IMR-90 (cell line): ENCODE measurements at regions not wholly inside any gene's neighbourhood (a gene's known extent, or its start where the extent isn't known, plus 50 kb on each side); places are given as distances from the start of the nearest gene placed in this dataset.

Experiments used
- ATAC-seq: fragments of 200-7000 bp; cut with Tn5 transposase; 2 replicates; pipeline ENCODE4 v1.9.1; 2020; ENCODE audit warnings: low read depth, mild to moderate bottlenecking, moderate library complexity
- BruUV-seq: library from RNA; stranded (reverse); fragments of 400-500 nt; replicated peaks from 2 replicates; lab custom pipeline; 2021; lab: Mats Ljungman, UMichigan
- CTCF ChIA-PET: fragments of 300-600 bp; formaldehyde crosslinking; extraction: SDS; loops from one replicate; lab custom pipeline; 2021; ENCODE audit warnings: antibody characterized with exemption; lab: Yijun Ruan, JAX
- POLR2A ChIA-PET: fragments of 300-600 bp; sonication (Branson Sonifier 250); formaldehyde crosslinking; loops from one replicate; lab custom pipeline; 2022; ENCODE audit warnings: antibody characterized with exemption; ENCODE audit not compliant: unreplicated experiment; lab: Charles Lee
- DNase-seq: peaks from one replicate; pipeline ENCODE4 v3.0.0; 2013
- H2AFZ ChIP-seq: replicated peaks from 2 replicates; pipeline ENCODE3; 2013; ENCODE audit warnings: low read length, mild to moderate bottlenecking; ENCODE audit not compliant: poor library complexity
- H2AK5ac ChIP-seq: 2 replicates; pipeline ENCODE4 v1.6.1; 2013; ENCODE audit warnings: low read depth, low read length, inconsistent platforms
- H2AK9ac ChIP-seq: replicated peaks from 2 replicates; pipeline ENCODE3; 2013; ENCODE audit warnings: mild to moderate bottlenecking, low read depth, low read length, moderate library complexity; ENCODE audit not compliant: poor library complexity
- H2BK120ac ChIP-seq: 2 replicates; pipeline ENCODE4 v1.6.1; 2013; ENCODE audit warnings: low read depth, low read length, inconsistent platforms
- H2BK15ac ChIP-seq: 3 replicates; pipeline ENCODE4 v1.6.1; 2013; ENCODE audit warnings: low read depth, low read length, inconsistent platforms
- H2BK20ac ChIP-seq: 2 replicates; pipeline ENCODE4 v1.6.1; 2013; ENCODE audit warnings: low read depth, mild to moderate bottlenecking, inconsistent platforms, low read length, moderate library complexity
- H2BK5ac ChIP-seq: 2 replicates; pipeline ENCODE4 v1.6.1; 2013; ENCODE audit warnings: mild to moderate bottlenecking, low read depth, low read length, inconsistent platforms; ENCODE audit not compliant: poor library complexity, severe bottlenecking
- H3K14ac ChIP-seq: replicated peaks from 2 replicates; pipeline ENCODE4 v1.6.1; 2013; ENCODE audit warnings: low read depth, low read length, inconsistent platforms
- H3K18ac ChIP-seq: 2 replicates; pipeline ENCODE4 v1.6.1; 2013; ENCODE audit warnings: low read depth, low read length, control low read depth
- H3K23ac ChIP-seq: 2 replicates; pipeline ENCODE4 v1.6.1; 2013; ENCODE audit warnings: low read depth, low read length, inconsistent platforms
- H3K27ac ChIP-seq: 2 replicates; pipeline ENCODE4 v1.5.1; 2013; ENCODE audit warnings: mild to moderate bottlenecking, control low read depth, low read length; ENCODE audit not compliant: insufficient read depth
- H3K27me3 ChIP-seq: 2 replicates; pipeline ENCODE4 v1.6.1; 2013; ENCODE audit warnings: low read length; ENCODE audit not compliant: control insufficient read depth, insufficient read depth
- H3K36me3 ChIP-seq: 2 replicates; pipeline ENCODE4 v1.6.1; 2013; ENCODE audit warnings: low read length, mixed read lengths; ENCODE audit not compliant: control insufficient read depth, insufficient read depth
- H3K4ac ChIP-seq: 2 replicates; pipeline ENCODE4 v1.6.1; 2013; ENCODE audit warnings: low read depth, low read length, inconsistent platforms
- H3K4me1 ChIP-seq: 2 replicates; pipeline ENCODE4 v1.6.1; 2013; ENCODE audit warnings: low read length, mixed read lengths; ENCODE audit not compliant: control insufficient read depth, insufficient read depth
- H3K4me2 ChIP-seq: 2 replicates; pipeline ENCODE4 v1.6.1; 2013; ENCODE audit warnings: low read depth, mild to moderate bottlenecking, control low read depth, low read length, moderate library complexity
- H3K4me3 ChIP-seq: 2 replicates; pipeline ENCODE4 v1.5.1; 2013; ENCODE audit warnings: low read depth, mild to moderate bottlenecking, control low read depth, low read length, moderate library complexity; ENCODE audit not compliant: insufficient read depth
- H3K56ac ChIP-seq: 2 replicates; pipeline ENCODE4 v1.6.1; 2013; ENCODE audit warnings: low read length, inconsistent platforms; ENCODE audit not compliant: insufficient read depth; ENCODE audit errors: extremely low read depth
- H3K79me1 ChIP-seq, 2 experiments: 2 replicates each; pipeline ENCODE4 v1.6.1; 2013; ENCODE audit warnings: low read length in 2 of 2, inconsistent platforms in 1 of 2, low read depth in 1 of 2
- H3K9ac ChIP-seq: 2 replicates; pipeline ENCODE4 v1.6.1; 2013; ENCODE audit warnings: low read depth, low read length, control low read depth
- H3K9me1 ChIP-seq: 2 replicates; pipeline ENCODE4 v1.6.1; 2013; ENCODE audit warnings: low read length, inconsistent platforms; ENCODE audit not compliant: insufficient read depth
- H3K9me3 ChIP-seq: 2 replicates; pipeline ENCODE4 v1.6.1; 2013; ENCODE audit warnings: low read length; ENCODE audit not compliant: control insufficient read depth, insufficient read depth
- H4K20me1 ChIP-seq: 2 replicates; pipeline ENCODE4 v1.6.1; 2013; ENCODE audit warnings: low read length, inconsistent platforms; ENCODE audit not compliant: insufficient read depth
- H4K5ac ChIP-seq: 2 replicates; pipeline ENCODE4 v1.6.1; 2013; ENCODE audit warnings: mild to moderate bottlenecking, low read depth, low read length, control low read depth
- H4K8ac ChIP-seq, 2 experiments: 2 replicates each; pipeline ENCODE4 v1.6.1; 2013; ENCODE audit warnings: low read depth in 2 of 2, low read length in 2 of 2, control low read depth in 1 of 2, inconsistent platforms in 1 of 2
- H4K91ac ChIP-seq: 2 replicates; pipeline ENCODE4 v1.6.1; 2013; ENCODE audit warnings: low read depth, low read length, inconsistent platforms; ENCODE audit not compliant: insufficient read depth
- BHLHE40 ChIP-seq: fragments of 150-350 bp; IDR thresholded peaks from 2 replicates; pipeline ENCODE4 v1.6.1; 2016; ENCODE audit warnings: mild to moderate bottlenecking, low read depth, low read length
- CEBPB ChIP-seq: IDR thresholded peaks from 2 replicates; pipeline ENCODE4 v1.6.1; 2012; ENCODE audit warnings: low read depth, low read length, improper control_type of control experiment
- CHD1 ChIP-seq: IDR thresholded peaks from 2 replicates; pipeline ENCODE4 v1.6.1; 2012; ENCODE audit warnings: low read depth, low read length, improper control_type of control experiment
- FOS ChIP-seq: fragments of 150-350 bp; IDR thresholded peaks from 2 replicates; pipeline ENCODE4 v1.6.1; 2016; ENCODE audit warnings: low read depth, low read length
- MAFK ChIP-seq: IDR thresholded peaks from 2 replicates; pipeline ENCODE4 v1.6.1; 2012; ENCODE audit warnings: low read depth, low read length, improper control_type of control experiment
- MAZ ChIP-seq: IDR thresholded peaks from 2 replicates; pipeline ENCODE4 v1.6.1; 2012; ENCODE audit warnings: low read depth, mild to moderate bottlenecking, low read length, improper control_type of control experiment, moderate library complexity, borderline replicate concordance
- MXI1 ChIP-seq: IDR thresholded peaks from 2 replicates; pipeline ENCODE4 v1.6.1; 2012; ENCODE audit warnings: low read depth, mild to moderate bottlenecking, low read length, moderate library complexity, borderline replicate concordance
- NFE2L2 ChIP-seq: fragments of 150-350 bp; IDR thresholded peaks from 2 replicates; pipeline ENCODE4 v1.6.1; 2016; ENCODE audit warnings: low read depth, mild to moderate bottlenecking, low read length
- POLR2A ChIP-seq: IDR thresholded peaks from 2 replicates; pipeline ENCODE4 v1.6.1; 2012; ENCODE audit warnings: mild to moderate bottlenecking, low read depth, low read length
- RAD21 ChIP-seq: IDR thresholded peaks from 2 replicates; pipeline ENCODE4 v1.6.1; 2012; ENCODE audit warnings: low read length, improper control_type of control experiment
- RCOR1 ChIP-seq: IDR thresholded peaks from 2 replicates; pipeline ENCODE4 v1.6.1; 2012; ENCODE audit warnings: mild to moderate bottlenecking, low read length, improper control_type of control experiment; ENCODE audit not compliant: insufficient replicate concordance
- RFX5 ChIP-seq: IDR thresholded peaks from 2 replicates; pipeline ENCODE4 v1.8.0; 2012; ENCODE audit warnings: low read depth, mild to moderate bottlenecking, low read length, moderate library complexity
- SMC3 ChIP-seq: fragments of 150-350 bp; IDR thresholded peaks from 2 replicates; pipeline ENCODE4 v1.6.1; 2016; ENCODE audit warnings: low read depth, mild to moderate bottlenecking, antibody characterized with exemption, low read length, moderate library complexity
- USF2 ChIP-seq: fragments of 150-350 bp; IDR thresholded peaks from 2 replicates; pipeline ENCODE4 v1.6.1; 2017; ENCODE audit warnings: mild to moderate bottlenecking, antibody characterized with exemption, low read length, low read depth
- WGBS, 2 experiments: methylation state at CpG; one replicate each; pipeline versions ENCODE4 v1.1.5 to v1.1.7; 2013; ENCODE audit warnings: missing lambda C conversion rate in 2 of 2; ENCODE audit not compliant: insufficient read length in 1 of 2; ENCODE audit errors: extremely low coverage in 2 of 2; 5-methylcytosine and 5-hydroxymethylcytosine counted together
- dilution Hi-C: fragments of 300-500 bp; cut with HindIII; formaldehyde crosslinking; loops from one replicate; pipeline ENCODE4 v1.14.3; 2018; ENCODE audit warnings: low sequenced_read_pairs; ENCODE audit not compliant: unreplicated experiment
- in situ Hi-C: fragments of 300-500 bp; cut with MboI; formaldehyde crosslinking; loops from 3 replicates; pipeline ENCODE4 v1.14.3; 2019; ENCODE audit warnings: low sequenced_read_pairs, inconsistent platforms, mixed read lengths
- intact Hi-C: fragments of 100-400 bp; cut with micrococcal nuclease; formaldehyde crosslinking; loops from 2 replicates; pipeline ENCODE4 v1.10.0; 2022
- TF ChIP-seq, protein P1 (sequence below): conservative IDR thresholded peaks from 2 replicates; pipeline ENCODE4 v1.5.1; 2012; ENCODE audit warnings: mild to moderate bottlenecking, low read depth, low read length, improper control_type of control experiment
- TF ChIP-seq, protein P2 (sequence below): fragments of 150-350 bp; IDR thresholded peaks from 2 replicates; pipeline ENCODE4 v1.6.1; 2016; ENCODE audit warnings: low read depth, mild to moderate bottlenecking, low read length, moderate library complexity, borderline replicate concordance

DNA sequence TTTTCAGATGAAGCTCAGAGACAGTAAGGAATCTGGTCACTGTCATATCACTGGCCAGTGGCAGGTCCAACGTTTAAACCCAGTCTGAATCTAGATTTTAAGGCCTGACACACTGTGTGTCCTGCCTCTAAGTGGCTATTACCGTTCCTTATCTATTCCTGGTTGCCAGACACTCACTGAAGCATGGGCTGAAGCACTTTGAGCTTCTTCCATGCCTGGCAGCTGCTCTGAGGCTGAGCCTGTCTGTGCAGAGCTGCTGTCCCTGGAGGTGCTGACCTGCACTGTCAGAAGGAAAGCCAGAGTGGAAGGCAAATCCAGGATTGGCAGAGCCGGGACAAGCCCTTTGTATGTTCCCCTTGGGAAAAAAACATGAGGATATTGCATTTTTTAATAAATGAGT, 109.2 kb upstream of the SLC7A1 start:
- Histone ChIP-seq H3K23ac (no peak overlapping the region), H3K36me3 (no peaks in the 10 kb centered on the region), H4K5ac (no peak overlapping the region), H3K9me3 (no peaks in the 10 kb centered on the region), H4K91ac (no peak overlapping the region), H2BK20ac (no peak overlapping the region), H2BK15ac (no peak overlapping the region), H2BK5ac (no peak overlapping the region), H3K14ac (no peak overlapping the region), H2BK120ac (no peak overlapping the region), H3K4ac (no peak overlapping the region), H3K4me3 (no peak overlapping the region), H3K56ac (no peak overlapping the region), H3K4me1 (no peaks in the 10 kb centered on the region), H3K4me2 (no peak overlapping the region), H3K27me3 (peaks cover 8% of the 10 kb centered on the region), H4K20me1 (0 out of 2 replicates have a peak, but pooled peaks cover 3% of the 10 kb centered on the region), H3K27ac (no peak overlapping the region), H2AK5ac (no peak overlapping the region), H3K9ac (no peak overlapping the region), H3K9me1 (0 out of 2 replicates have a peak, but pooled peaks cover 4% of the 10 kb centered on the region), H3K79me1 (no peaks in the 10 kb centered on the region), H2AFZ (no peak overlapping the region), H4K8ac (no peak overlapping the region), H2AK9ac (no peak overlapping the region), H3K18ac (no peak overlapping the region)
- ChIA-PET CTCF (interaction anchor here (2.8 kb wide), 1 partner anchor 196 kb away, joined by 11 read pairs; no protein-coding TSS in a partner anchor), POLR2A (no interaction called here)
- BruUV-seq, result no TSS peak
- TF ChIP-seq RCOR1, result no peak
- TF ChIP-seq RFX5, result no peak
- TF ChIP-seq MAFK, result no peak
- TF ChIP-seq MXI1, result no peak
- no peak for TF ChIP-seq FOS
- TF ChIP-seq CHD1, result no peak
- no peak for TF ChIP-seq BHLHE40
- TF ChIP-seq RAD21, result no peak
- TF ChIP-seq, protein P1, sequence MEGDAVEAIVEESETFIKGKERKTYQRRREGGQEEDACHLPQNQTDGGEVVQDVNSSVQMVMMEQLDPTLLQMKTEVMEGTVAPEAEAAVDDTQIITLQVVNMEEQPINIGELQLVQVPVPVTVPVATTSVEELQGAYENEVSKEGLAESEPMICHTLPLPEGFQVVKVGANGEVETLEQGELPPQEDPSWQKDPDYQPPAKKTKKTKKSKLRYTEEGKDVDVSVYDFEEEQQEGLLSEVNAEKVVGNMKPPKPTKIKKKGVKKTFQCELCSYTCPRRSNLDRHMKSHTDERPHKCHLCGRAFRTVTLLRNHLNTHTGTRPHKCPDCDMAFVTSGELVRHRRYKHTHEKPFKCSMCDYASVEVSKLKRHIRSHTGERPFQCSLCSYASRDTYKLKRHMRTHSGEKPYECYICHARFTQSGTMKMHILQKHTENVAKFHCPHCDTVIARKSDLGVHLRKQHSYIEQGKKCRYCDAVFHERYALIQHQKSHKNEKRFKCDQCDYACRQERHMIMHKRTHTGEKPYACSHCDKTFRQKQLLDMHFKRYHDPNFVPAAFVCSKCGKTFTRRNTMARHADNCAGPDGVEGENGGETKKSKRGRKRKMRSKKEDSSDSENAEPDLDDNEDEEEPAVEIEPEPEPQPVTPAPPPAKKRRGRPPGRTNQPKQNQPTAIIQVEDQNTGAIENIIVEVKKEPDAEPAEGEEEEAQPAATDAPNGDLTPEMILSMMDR, result no peak
- TF ChIP-seq USF2, result no peak
- TF ChIP-seq POLR2A, result no peak
- no peak for TF ChIP-seq SMC3
- TF ChIP-seq, protein P2, sequence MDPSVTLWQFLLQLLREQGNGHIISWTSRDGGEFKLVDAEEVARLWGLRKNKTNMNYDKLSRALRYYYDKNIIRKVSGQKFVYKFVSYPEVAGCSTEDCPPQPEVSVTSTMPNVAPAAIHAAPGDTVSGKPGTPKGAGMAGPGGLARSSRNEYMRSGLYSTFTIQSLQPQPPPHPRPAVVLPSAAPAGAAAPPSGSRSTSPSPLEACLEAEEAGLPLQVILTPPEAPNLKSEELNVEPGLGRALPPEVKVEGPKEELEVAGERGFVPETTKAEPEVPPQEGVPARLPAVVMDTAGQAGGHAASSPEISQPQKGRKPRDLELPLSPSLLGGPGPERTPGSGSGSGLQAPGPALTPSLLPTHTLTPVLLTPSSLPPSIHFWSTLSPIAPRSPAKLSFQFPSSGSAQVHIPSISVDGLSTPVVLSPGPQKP, result no peak
- no peak for TF ChIP-seq MAZ
- no peak for TF ChIP-seq NFE2L2
- no peak for TF ChIP-seq CEBPB
- intact Hi-C loops, result no loop called here
- WGBS, 2 experiments, result 27% methylated on average over 2 of the region's 3 CpGs; no CpG with 5 or more reads in 1 of the 2 experiments
- DNase-seq (no peak), ATAC-seq (no peak)
- dilution Hi-C loops, result no loop called here
- in situ Hi-C loops, result no loop called here
